ENCODE measurements at regions not wholly inside any gene's neighbourhood (a gene's known extent, or its start where the extent isn't known, plus 50 kb on each side); places are given as distances from the start of the nearest gene placed in this dataset.
"Not testable (repeated sequence)": the region's sequence is repeated elsewhere in the genome, so short reads cannot be mapped to it uniquely, and the experiment has no call there.

DNA sequence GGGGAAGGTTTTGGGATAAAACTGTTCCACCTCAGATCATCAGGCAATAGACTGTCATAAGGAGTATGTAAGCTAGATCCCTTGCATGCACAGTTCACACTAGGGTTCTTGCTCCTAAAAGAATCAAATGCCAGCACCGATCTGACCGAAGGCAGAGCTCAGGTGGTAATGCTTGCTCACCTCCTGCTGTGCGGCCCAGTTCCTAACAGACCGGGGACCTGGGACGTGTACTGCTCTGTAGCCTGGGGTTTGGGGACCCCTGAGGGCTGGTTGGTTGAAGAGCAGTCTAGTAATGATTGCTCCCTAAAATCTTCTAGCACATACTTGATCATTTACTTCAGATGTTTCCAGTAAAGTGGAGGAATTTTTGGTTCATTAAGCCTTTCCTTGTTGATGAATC is 173.1 kb upstream of the SLIT2 start:
- DNase-seq (ENCODE audit: low read depth), result no peak
- TF ChIP-seq, protein P1, sequence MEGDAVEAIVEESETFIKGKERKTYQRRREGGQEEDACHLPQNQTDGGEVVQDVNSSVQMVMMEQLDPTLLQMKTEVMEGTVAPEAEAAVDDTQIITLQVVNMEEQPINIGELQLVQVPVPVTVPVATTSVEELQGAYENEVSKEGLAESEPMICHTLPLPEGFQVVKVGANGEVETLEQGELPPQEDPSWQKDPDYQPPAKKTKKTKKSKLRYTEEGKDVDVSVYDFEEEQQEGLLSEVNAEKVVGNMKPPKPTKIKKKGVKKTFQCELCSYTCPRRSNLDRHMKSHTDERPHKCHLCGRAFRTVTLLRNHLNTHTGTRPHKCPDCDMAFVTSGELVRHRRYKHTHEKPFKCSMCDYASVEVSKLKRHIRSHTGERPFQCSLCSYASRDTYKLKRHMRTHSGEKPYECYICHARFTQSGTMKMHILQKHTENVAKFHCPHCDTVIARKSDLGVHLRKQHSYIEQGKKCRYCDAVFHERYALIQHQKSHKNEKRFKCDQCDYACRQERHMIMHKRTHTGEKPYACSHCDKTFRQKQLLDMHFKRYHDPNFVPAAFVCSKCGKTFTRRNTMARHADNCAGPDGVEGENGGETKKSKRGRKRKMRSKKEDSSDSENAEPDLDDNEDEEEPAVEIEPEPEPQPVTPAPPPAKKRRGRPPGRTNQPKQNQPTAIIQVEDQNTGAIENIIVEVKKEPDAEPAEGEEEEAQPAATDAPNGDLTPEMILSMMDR (conservative IDR thresholded peaks at IDR 0.05; ENCODE audit: low read length), result no peak
- no peak overlapping the region for H3K4me3 ChIP-seq (ENCODE audit: low read length)

DNA sequence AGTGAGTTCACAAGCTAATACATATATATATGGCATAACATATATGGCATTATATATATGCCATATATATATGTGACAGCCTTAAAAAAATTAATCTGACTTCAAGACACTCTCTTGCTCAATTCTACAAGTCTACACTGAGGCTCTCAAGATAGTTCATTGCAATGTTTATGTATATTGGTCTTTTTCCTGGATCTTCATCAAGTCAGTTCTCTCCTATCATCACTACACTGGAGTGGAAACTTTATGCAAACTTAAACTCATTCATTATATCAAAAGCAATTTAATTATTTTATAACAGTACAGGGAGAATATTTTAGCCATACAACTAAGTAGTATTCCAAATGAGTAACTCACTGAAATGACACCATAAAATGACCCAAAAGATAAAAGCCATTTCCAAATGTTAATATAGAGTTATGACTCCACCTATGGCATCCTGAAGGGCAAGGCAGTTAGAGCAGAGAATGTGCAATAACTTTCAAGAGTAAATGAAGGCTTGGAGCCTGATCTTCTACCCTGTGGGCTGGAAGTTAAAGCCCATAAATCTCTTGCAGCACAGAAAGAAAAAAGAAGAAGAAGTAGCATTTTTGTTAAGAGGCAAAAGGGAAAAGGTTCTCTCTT is 176.3 kb upstream of the SLIT2 start:
- H3K4me3 ChIP-seq (ENCODE audit: low read length), result no peak overlapping the region
- TF ChIP-seq, protein P1 (conservative IDR thresholded peaks at IDR 0.05; ENCODE audit: low read length), result peak; percentile 16; the same call in 1 of the 2 replicates
- DNase-seq (ENCODE audit: low read depth), result no peak

DNA sequence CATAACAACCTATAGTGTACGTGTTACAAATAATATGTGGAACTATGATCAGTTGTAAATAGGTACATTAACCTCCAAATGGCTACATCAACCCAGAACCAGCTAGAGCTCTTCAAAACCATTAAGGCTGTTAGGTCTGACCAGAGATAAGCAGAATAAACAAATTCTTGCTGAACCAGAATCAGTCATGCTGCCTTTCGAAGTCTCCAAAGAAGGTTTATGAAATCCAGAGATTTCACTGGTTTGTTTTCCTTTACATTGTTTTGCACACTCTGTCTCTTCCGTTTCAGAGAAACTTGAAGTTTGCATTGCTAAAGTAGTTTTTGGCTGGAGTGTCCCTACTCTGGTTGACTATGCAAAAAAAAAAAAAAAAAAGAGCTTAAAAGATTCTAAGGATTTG is 177.3 kb upstream of the SLIT2 start:
- TF ChIP-seq, protein P1 (conservative IDR thresholded peaks at IDR 0.05; ENCODE audit: low read length), result no peak
- DNase-seq (ENCODE audit: low read depth), result no peak
- no peak overlapping the region for H3K4me3 ChIP-seq (ENCODE audit: low read length)

DNA sequence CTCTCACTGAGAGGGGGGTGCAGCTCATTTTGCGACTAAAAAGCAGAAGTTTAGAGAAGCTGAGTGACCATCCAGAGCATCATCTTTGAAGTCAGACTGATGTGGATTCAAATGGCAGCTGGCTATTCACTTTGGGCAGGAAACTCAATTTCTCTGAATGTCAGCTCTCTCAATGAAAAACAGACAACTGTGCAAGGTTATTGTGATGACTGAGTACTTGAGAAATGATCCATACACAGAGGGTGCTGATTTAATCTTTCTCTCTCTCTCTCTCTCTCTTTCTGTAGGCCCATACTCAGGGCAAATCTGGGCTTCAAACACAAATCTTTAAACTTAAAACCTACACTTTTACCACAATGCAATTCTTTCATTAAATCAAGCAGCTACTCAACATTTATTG is 185.8 kb upstream of the SLIT2 start:
- DNase-seq (ENCODE audit: low read depth), result no peak
- TF ChIP-seq, protein P1 (conservative IDR thresholded peaks at IDR 0.05; ENCODE audit: low read length), result no peak
- no peak overlapping the region for H3K4me3 ChIP-seq (ENCODE audit: low read length)

DNA sequence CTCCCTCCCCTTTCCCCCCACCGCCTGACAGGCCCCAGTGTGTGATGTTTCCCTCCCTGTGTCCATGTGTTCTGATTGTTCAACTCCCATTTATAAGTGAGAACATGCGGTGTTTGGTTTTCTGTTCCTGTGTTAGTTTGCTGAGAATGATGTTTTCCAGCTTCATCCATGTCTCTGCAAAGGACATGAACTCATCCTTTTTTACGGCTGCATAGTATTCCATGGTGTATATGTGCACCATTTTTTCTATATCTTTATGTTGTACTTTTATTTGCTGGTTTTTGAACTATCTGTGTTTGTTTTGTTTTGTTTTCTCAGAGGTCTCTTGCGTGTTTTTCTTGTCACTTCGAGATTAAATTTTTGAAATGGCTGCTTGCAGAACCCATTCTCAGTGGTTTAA is 188.8 kb upstream of the SLIT2 start:
- not testable (repeated sequence) for DNase-seq (ENCODE audit: low read depth); H3K4me3 ChIP-seq (ENCODE audit: low read length)

DNA sequence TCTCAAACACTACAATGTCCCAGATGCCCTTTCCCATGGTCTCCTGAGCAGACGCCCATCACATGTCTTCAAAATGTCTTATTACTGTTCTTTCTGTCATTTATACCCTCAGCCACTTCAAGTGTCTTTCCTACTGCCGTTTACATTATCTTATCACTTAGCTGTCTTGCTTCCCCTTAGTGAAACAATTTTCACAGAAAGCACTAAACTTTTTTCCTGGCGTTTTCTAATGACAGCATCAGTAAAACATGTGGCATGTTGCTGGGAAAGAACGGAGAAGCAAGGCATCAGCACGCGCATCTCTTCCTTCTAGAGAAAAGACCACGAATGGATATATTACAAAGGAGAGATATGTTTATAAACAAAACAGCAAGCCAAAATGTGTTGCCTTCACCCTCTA is 189.7 kb upstream of the SLIT2 start:
- TF ChIP-seq, protein P1 (conservative IDR thresholded peaks at IDR 0.05; ENCODE audit: low read length), result no peak
- H3K4me3 ChIP-seq (ENCODE audit: low read length), result no peak overlapping the region
- peak; percentile 26 for DNase-seq (ENCODE audit: low read depth)

DNA sequence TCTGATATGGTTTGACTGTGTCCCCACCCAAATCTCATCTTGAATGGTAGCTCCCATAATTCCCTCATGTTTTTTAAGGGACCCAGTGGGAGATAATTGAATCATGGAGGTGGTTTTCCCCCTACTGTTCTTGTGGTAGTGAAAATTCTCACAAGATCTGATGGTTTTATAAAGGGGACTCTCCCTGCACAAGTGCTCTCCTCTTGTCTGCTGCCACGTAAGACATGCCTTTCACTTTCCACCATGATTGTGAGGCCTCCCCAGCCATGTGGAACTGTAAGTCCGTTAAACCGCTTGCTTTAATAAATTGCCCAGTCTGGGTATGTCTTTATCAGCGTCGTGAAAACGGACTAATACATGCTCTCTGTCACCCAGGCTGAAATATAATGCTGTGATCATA is 200.9 kb upstream of the SLIT2 start:
- TF ChIP-seq, protein P1 (conservative IDR thresholded peaks at IDR 0.05; ENCODE audit: low read length), result no peak

DNA sequence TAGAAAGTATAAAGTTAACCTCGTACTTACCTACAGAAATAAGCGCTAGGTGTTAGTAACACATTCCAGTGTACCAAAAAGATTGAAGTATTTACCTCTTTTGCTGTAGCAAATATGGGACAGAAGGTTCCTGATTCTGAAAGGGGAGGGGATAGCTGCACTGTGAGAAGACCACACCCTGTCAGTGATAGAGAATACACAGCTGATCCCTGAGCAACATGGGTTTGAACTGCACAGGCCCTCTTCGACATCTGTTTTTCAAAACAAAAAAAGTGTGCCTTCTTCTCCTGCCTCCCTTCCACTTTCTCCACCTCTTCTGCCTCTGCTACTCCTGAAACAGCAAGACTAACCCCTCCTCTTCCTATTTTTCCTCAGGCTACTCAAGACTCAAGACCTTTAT is 201.8 kb upstream of the SLIT2 start:
- DNase-seq (ENCODE audit: low read depth), result no peak
- no peak overlapping the region for H3K4me3 ChIP-seq (ENCODE audit: low read length)
- TF ChIP-seq, protein P1 (conservative IDR thresholded peaks at IDR 0.05; ENCODE audit: low read length), result no peak

More for the DNA sequence above, 200.9 kb upstream of the SLIT2 start:
- no peak overlapping the region for H3K4me3 ChIP-seq (ENCODE audit: low read length)
- DNase-seq (ENCODE audit: low read depth), result no peak
